PC-9 (cell line): ENCODE measurements at regions not wholly inside any gene's neighbourhood (a gene's known extent, or its start where the extent isn't known, plus 50 kb on each side); places are given as distances from the start of the nearest gene placed in this dataset.

Experiments
- BruUV-seq: library from RNA; stranded (reverse); fragments of 400-500 nt; replicated peaks from 2 replicates; lab custom pipeline; 2021; lab: Mats Ljungman, UMichigan
- CTCF ChIA-PET: fragments of 300-600 bp; sonication (Branson Sonifier 250); formaldehyde crosslinking; loops from one replicate; lab custom pipeline; 2022; ENCODE audit warnings: antibody characterized with exemption; lab: Charles Lee
- POLR2A ChIA-PET: fragments of 300-600 bp; sonication (Branson Sonifier 250); formaldehyde crosslinking; loops from one replicate; lab custom pipeline; 2022; ENCODE audit warnings: antibody characterized with exemption; ENCODE audit not compliant: unreplicated experiment; lab: Charles Lee
- DNase-seq, 2 experiments: peaks; one replicate each; pipeline versions ENCODE4 v3.0.0 to v3.0.0-alpha.2; 2015 to 2022; ENCODE audit warnings: mixed read lengths in 1 of 2
- H2AFZ ChIP-seq: fragments of 200-600 bp; sonication (generic); 2 replicates; pipeline ENCODE4 v1.8.1; 2017; ENCODE audit warnings: antibody characterized with exemption
- H3F3A ChIP-seq: fragments of 200-600 bp; sonication (generic); 2 replicates; pipeline ENCODE4 v1.8.1; 2017; ENCODE audit warnings: antibody characterized with exemption, mild to moderate bottlenecking, low read depth; ENCODE audit not compliant: insufficient read depth
- H3K27ac ChIP-seq: fragments of 200-600 bp; sonication (generic); 2 replicates; pipeline ENCODE4 v1.6.1; 2016; ENCODE audit warnings: mixed run types
- H3K27me3 ChIP-seq: fragments of 200-600 bp; sonication (generic); 2 replicates; pipeline ENCODE4 v1.6.1; 2016; ENCODE audit warnings: low read depth, mixed run types; ENCODE audit not compliant: insufficient read depth
- H3K36me3 ChIP-seq: fragments of 200-600 bp; sonication (generic); 2 replicates; pipeline ENCODE4 v1.6.1; 2016; ENCODE audit warnings: low read depth, mixed run types
- H3K4me1 ChIP-seq: fragments of 200-600 bp; sonication (generic); replicated peaks from 2 replicates; pipeline ENCODE4 v1.6.1; 2016; ENCODE audit warnings: mixed run types; ENCODE audit not compliant: insufficient read depth
- H3K4me2 ChIP-seq: fragments of 200-600 bp; sonication (generic); 2 replicates; pipeline ENCODE4 v1.6.1; 2017; ENCODE audit warnings: mixed run types
- H3K4me3 ChIP-seq: fragments of 200-600 bp; sonication (generic); 2 replicates; pipeline ENCODE4 v1.6.1; 2016; ENCODE audit warnings: mixed run types
- H3K79me2 ChIP-seq: fragments of 200-600 bp; sonication (generic); 2 replicates; pipeline ENCODE4 v1.6.1; 2017; ENCODE audit warnings: low read depth, mixed run types
- H3K9me2 ChIP-seq: fragments of 200-600 bp; sonication (generic); 2 replicates; pipeline ENCODE4 v1.8.1; 2017; ENCODE audit warnings: mild to moderate bottlenecking; ENCODE audit not compliant: insufficient read depth
- H3K9me3 ChIP-seq: fragments of 200-600 bp; sonication (generic); 2 replicates; pipeline ENCODE4 v1.8.1; 2016; ENCODE audit warnings: low read depth; ENCODE audit not compliant: insufficient read depth
- H4K20me1 ChIP-seq: fragments of 200-600 bp; sonication (generic); 2 replicates; pipeline ENCODE4 v1.8.1; 2017; ENCODE audit not compliant: insufficient read depth
- EZH2 ChIP-seq: fragments of 200-600 bp; sonication (generic); IDR thresholded peaks from 2 replicates; pipeline ENCODE4 v1.8.0; 2017; ENCODE audit warnings: antibody characterized with exemption, low read depth
- intact Hi-C: fragments of 100-400 bp; cut with micrococcal nuclease; formaldehyde crosslinking; loops from one replicate; pipeline ENCODE4 v1.10.0; 2022; ENCODE audit not compliant: unreplicated experiment
- TF ChIP-seq, protein P1 (sequence below): fragments of 200-600 bp; sonication (generic); conservative IDR thresholded peaks from 2 replicates; pipeline ENCODE4 v1.6.1; 2017; ENCODE audit warnings: mixed run types, antibody characterized with exemption, mild to moderate bottlenecking, moderate library complexity

DNA sequence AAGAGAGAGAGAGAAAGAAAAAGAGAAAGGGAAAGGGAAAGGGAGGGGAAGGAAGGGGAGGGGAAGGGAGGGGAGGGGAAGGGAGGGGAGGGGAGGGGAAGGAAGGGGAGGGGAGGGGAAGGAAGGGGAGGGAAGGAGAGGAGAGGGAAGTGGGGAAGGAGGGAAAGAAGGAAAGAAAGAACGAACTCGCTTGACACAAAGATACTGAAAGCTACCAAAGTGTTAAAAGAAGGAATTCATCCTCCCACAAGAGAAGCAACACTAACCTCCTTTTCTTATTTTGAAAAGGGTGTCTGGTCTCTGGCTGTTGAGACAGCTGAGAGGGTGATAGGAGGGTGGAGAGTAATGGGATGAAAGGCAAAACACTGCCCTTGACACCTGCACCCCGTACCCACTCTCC lies 172.6 kb downstream of the SHANK2 start:
- H3K4me3 ChIP-seq: no peak overlapping the region
- H3K36me3 ChIP-seq: no peaks in the 10 kb centered on the region
- no peaks in the 10 kb centered on the region for H3K79me2 ChIP-seq
- BruUV-seq: no TSS peak
- no peak overlapping the region for H3K27ac ChIP-seq
- H3K4me1 ChIP-seq: peaks cover 6% of the 10 kb centered on the region; the same call in 1 of the 2 replicates
- 0 out of 2 replicates have a peak, but pooled peaks cover 3% of the 10 kb centered on the region for H4K20me1 ChIP-seq
- H3K9me3 ChIP-seq: no peaks in the 10 kb centered on the region
- H3K4me2 ChIP-seq: no peak overlapping the region
- DNase-seq: no peak
- CTCF ChIA-PET: no interaction called here
- TF ChIP-seq EZH2: no peak
- TF ChIP-seq, protein P1, sequence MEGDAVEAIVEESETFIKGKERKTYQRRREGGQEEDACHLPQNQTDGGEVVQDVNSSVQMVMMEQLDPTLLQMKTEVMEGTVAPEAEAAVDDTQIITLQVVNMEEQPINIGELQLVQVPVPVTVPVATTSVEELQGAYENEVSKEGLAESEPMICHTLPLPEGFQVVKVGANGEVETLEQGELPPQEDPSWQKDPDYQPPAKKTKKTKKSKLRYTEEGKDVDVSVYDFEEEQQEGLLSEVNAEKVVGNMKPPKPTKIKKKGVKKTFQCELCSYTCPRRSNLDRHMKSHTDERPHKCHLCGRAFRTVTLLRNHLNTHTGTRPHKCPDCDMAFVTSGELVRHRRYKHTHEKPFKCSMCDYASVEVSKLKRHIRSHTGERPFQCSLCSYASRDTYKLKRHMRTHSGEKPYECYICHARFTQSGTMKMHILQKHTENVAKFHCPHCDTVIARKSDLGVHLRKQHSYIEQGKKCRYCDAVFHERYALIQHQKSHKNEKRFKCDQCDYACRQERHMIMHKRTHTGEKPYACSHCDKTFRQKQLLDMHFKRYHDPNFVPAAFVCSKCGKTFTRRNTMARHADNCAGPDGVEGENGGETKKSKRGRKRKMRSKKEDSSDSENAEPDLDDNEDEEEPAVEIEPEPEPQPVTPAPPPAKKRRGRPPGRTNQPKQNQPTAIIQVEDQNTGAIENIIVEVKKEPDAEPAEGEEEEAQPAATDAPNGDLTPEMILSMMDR: no peak
- H2AFZ ChIP-seq: no peak overlapping the region
- H3K27me3 ChIP-seq: no peaks in the 10 kb centered on the region
- intact Hi-C loops: loop anchor here (1.0 kb wide), 2 partner anchors 264 to 612 kb away; no protein-coding TSS in a partner anchor
- H3K9me2 ChIP-seq: no peaks in the 10 kb centered on the region
- H3F3A ChIP-seq: no peaks in the 10 kb centered on the region; the same call in 1 of the 2 replicates
- POLR2A ChIA-PET: no interaction called here

DNA sequence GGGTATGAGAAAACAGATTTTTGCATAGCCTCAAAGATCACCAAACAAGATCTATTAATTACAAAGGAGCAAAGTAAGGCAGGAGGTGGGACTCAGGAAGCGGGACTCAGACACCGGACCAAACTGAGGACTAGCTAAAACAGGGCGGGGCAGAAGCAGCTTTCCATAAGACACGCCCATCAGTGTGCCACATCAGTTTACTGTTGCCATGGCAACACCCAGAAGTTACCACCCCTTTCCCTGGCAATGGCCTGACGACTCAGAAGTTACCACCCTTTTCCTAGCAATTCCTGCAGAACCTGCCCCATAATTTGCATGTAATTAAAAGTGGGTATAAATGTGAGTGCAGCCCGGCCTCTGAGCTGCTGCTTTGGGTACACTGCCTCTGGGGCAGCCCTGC lies 173.9 kb downstream of the SHANK2 start:
- Histone ChIP-seq H3K9me3 (no peaks in the 10 kb centered on the region), H3K4me1 (peaks cover 6% of the 10 kb centered on the region; the same call in 1 of the 2 replicates), H3K4me3 (no peak overlapping the region), H4K20me1 (0 out of 2 replicates have a peak, but pooled peaks cover 3% of the 10 kb centered on the region), H2AFZ (no peak overlapping the region), H3K9me2 (no peaks in the 10 kb centered on the region), H3K27me3 (no peaks in the 10 kb centered on the region), H3K79me2 (no peaks in the 10 kb centered on the region), H3K27ac (no peak overlapping the region), H3K4me2 (no peak overlapping the region), H3F3A (no peaks in the 10 kb centered on the region; the same call in 1 of the 2 replicates), H3K36me3 (no peaks in the 10 kb centered on the region)
- DNase-seq: peak; percentile 61 to 74
- POLR2A ChIA-PET: no interaction called here
- TF ChIP-seq, protein P1: no peak
- TF ChIP-seq EZH2: no peak
- CTCF ChIA-PET: interaction anchor here (0.7 kb wide), 1 partner anchor 450 kb away, joined by 7 read pairs; no protein-coding TSS in a partner anchor
- intact Hi-C loops: no loop called here
- no TSS peak for BruUV-seq

DNA sequence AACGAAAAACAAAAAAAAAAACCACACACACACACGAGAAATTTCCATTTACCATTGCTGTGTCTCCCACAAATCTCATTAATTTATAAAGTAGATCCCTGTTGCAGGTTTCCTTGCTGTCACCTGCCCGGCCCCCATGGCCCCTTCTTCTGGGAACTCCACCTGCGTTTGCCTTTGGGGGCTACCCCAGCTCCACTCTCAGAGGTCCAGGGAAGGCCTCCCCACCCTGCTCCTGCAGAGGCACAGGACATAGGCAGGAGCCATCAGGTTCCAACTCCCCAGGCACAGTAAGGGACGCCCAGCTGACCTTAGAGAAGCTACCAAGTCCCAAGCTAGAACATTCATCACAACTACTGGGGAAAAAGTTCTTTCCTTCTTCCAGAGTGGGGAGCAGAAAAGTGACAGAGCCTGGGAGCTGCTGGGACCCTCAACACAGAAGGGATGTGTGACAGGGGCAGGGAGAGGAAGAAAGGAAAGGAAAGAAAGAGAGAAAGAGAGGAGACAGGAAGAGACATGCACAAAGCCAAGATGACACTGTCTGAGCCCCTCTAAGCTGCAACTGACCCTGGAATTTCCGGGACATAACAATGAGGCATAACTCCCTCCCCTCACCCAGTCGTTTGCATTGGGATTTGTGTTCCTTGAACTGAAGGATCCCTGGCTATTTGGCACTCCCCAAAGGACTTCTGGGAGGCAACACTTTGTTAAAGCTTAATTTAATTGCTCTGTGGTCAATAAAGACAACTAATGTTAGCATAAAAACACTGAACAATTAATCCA lies 175.7 kb downstream of the SHANK2 start:
- no TSS peak for BruUV-seq
- H3K9me2 ChIP-seq: no peaks in the 10 kb centered on the region
- H3K4me1 ChIP-seq: peaks cover 6% of the 10 kb centered on the region; the same call in 1 of the 2 replicates
- ChIA-PET CTCF (interaction anchor here (0.6 kb wide), 2 partner anchors 593 to 1346 kb away, joined by 3 to 4 read pairs; no protein-coding TSS in a partner anchor), POLR2A (no interaction called here)
- H2AFZ ChIP-seq: no peak overlapping the region
- DNase-seq: no peak
- no peaks in the 10 kb centered on the region for H3K79me2 ChIP-seq
- no peak overlapping the region for H3K4me2 ChIP-seq
- no peak overlapping the region for H3K4me3 ChIP-seq
- H3K9me3 ChIP-seq: no peaks in the 10 kb centered on the region
- H3K27me3 ChIP-seq: no peaks in the 10 kb centered on the region
- no peaks in the 10 kb centered on the region for H3K36me3 ChIP-seq
- no peak overlapping the region for H3K27ac ChIP-seq
- no peaks in the 10 kb centered on the region; the same call in 1 of the 2 replicates for H3F3A ChIP-seq
- intact Hi-C loops: no loop called here
- H4K20me1 ChIP-seq: 0 out of 2 replicates have a peak, but pooled peaks cover 3% of the 10 kb centered on the region
- TF ChIP-seq, protein P1: no peak
- TF ChIP-seq EZH2: no peak
